ENCODE measurements at regions not wholly inside any gene's neighbourhood (a gene's known extent, or its start where the extent isn't known, plus 50 kb on each side); places are given as distances from the start of the nearest gene placed in this dataset.

DNA sequence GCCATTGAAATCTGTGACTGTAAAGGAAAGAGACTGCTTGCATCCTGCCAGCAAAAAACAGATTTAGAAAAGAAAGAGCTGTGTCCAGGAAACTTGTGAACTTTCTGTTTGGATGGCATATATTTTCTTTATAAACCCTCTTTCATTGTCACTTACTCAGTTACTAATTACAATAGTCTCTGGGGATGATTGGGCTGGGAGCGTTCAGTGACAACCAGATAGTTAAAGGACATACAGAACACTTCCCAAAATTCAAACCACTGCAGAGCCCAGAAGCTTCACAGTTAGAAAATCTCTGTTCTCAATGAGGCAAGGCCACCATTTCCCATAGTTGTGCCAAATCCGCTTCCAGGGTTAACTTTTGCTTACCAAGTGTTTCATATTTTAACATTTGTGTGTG, 98.6 kb upstream of the TAB2 start:
- no peaks in the 10 kb centered on the region for H3K27me3 ChIP-seq (ENCODE audit: insufficient read depth, low read depth)
- no peaks in the 10 kb centered on the region for H3K79me2 ChIP-seq (ENCODE audit: insufficient read depth, low read depth)
- H3K4me2 ChIP-seq, result no peak overlapping the region
- no peak overlapping the region for H2AFZ ChIP-seq (ENCODE audit: low read depth)
- no peaks in the 10 kb centered on the region for H3K4me1 ChIP-seq (ENCODE audit: low read depth, poor library complexity, severe bottlenecking)
- TF ChIP-seq, protein P1, sequence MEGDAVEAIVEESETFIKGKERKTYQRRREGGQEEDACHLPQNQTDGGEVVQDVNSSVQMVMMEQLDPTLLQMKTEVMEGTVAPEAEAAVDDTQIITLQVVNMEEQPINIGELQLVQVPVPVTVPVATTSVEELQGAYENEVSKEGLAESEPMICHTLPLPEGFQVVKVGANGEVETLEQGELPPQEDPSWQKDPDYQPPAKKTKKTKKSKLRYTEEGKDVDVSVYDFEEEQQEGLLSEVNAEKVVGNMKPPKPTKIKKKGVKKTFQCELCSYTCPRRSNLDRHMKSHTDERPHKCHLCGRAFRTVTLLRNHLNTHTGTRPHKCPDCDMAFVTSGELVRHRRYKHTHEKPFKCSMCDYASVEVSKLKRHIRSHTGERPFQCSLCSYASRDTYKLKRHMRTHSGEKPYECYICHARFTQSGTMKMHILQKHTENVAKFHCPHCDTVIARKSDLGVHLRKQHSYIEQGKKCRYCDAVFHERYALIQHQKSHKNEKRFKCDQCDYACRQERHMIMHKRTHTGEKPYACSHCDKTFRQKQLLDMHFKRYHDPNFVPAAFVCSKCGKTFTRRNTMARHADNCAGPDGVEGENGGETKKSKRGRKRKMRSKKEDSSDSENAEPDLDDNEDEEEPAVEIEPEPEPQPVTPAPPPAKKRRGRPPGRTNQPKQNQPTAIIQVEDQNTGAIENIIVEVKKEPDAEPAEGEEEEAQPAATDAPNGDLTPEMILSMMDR (conservative IDR thresholded peaks at IDR 0.05; ENCODE audit: low read depth, low read length), result no peak
- no peak overlapping the region for H3K9ac ChIP-seq
- no peaks in the 10 kb centered on the region for H4K20me1 ChIP-seq (ENCODE audit: insufficient read depth)
- H3K4me3 ChIP-seq (IDR thresholded peaks at IDR 0.05; ENCODE audit: insufficient read depth, low read depth, low read length), result no peak overlapping the region
- H3K27ac ChIP-seq, result no peak overlapping the region
- H3K36me3 ChIP-seq (ENCODE audit: insufficient read depth), result no peaks in the 10 kb centered on the region

DNA sequence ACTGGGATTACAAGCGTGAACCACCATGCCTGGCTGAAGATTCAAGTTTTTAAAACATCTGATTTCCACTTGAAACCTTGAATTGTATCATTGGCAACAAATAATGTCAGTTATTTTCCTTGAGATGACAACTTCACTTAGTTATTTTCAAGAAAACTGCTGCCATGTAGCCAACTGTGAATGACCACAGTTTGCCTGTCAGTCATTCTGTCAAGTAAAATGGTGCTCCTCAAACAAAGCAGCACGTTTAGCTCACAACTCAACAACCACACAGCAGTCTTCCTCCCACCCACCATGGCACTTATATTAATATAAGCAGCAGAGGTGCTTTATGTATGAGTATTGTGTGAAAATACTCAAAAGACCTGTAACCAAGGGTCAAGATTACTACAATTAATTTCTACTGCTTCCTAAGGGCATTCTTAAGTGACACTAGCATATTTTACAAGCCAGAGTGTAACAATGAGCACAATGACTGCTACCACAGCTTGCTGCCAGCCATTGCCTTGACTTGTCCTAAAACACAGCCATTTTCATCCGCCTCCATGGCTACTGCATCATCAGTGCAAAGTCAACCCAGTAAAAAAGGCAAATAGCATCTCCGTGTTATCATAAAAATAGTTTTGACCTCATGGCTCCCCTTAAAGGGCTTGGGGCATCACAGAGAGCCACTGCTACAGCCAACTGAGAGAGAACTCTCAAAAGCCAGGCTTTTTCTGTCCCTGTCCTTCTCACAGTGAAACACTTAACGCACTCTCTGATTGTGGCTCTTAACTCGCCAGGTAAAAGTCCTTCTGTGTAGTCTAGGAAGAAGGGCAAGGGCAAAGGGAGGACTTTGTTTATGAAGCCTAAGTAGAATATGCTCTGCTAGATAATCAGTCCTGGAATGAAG, 96.4 kb upstream of the TAB2 start:
- H4K20me1 ChIP-seq (ENCODE audit: insufficient read depth), result no peaks in the 10 kb centered on the region
- H3K4me2 ChIP-seq, result no peak overlapping the region
- no peaks in the 10 kb centered on the region for H3K36me3 ChIP-seq (ENCODE audit: insufficient read depth)
- H3K4me1 ChIP-seq (ENCODE audit: low read depth, poor library complexity, severe bottlenecking), result no peaks in the 10 kb centered on the region
- H3K9ac ChIP-seq, result no peak overlapping the region
- H3K27ac ChIP-seq, result no peak overlapping the region
- TF ChIP-seq, protein P1 (conservative IDR thresholded peaks at IDR 0.05; ENCODE audit: low read depth, low read length), result no peak
- no peak overlapping the region for H2AFZ ChIP-seq (ENCODE audit: low read depth)
- H3K27me3 ChIP-seq (ENCODE audit: insufficient read depth, low read depth), result no peaks in the 10 kb centered on the region
- H3K79me2 ChIP-seq (ENCODE audit: insufficient read depth, low read depth), result no peaks in the 10 kb centered on the region
- no peak overlapping the region for H3K4me3 ChIP-seq (IDR thresholded peaks at IDR 0.05; ENCODE audit: insufficient read depth, low read depth, low read length)

DNA sequence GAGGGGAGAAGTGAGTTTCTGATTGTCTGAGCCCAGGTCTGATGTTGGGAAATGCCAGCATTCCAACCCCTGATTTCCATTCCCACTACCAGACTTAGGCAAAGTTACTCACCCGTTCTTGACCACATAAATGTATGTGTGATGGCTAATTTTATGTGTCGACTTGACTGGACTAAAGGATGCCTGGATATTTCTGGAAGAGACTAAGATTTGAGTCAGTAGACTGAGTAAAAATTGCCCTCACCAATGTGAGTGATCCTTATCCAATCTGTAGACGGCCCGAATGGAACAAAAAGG, 95.8 kb upstream of the TAB2 start:
- Histone ChIP-seq H3K4me1 (ENCODE audit: low read depth, poor library complexity, severe bottlenecking) (no peaks in the 10 kb centered on the region), H3K27ac (no peak overlapping the region), H2AFZ (ENCODE audit: low read depth) (no peak overlapping the region), H3K27me3 (ENCODE audit: insufficient read depth, low read depth) (no peaks in the 10 kb centered on the region), H3K36me3 (ENCODE audit: insufficient read depth) (no peaks in the 10 kb centered on the region), H3K4me3 (IDR thresholded peaks at IDR 0.05; ENCODE audit: insufficient read depth, low read depth, low read length) (no peak overlapping the region), H3K4me2 (no peak overlapping the region), H4K20me1 (ENCODE audit: insufficient read depth) (no peaks in the 10 kb centered on the region), H3K79me2 (ENCODE audit: insufficient read depth, low read depth) (no peaks in the 10 kb centered on the region), H3K9ac (no peak overlapping the region)
- TF ChIP-seq, protein P1 (conservative IDR thresholded peaks at IDR 0.05; ENCODE audit: low read depth, low read length), result no peak

DNA sequence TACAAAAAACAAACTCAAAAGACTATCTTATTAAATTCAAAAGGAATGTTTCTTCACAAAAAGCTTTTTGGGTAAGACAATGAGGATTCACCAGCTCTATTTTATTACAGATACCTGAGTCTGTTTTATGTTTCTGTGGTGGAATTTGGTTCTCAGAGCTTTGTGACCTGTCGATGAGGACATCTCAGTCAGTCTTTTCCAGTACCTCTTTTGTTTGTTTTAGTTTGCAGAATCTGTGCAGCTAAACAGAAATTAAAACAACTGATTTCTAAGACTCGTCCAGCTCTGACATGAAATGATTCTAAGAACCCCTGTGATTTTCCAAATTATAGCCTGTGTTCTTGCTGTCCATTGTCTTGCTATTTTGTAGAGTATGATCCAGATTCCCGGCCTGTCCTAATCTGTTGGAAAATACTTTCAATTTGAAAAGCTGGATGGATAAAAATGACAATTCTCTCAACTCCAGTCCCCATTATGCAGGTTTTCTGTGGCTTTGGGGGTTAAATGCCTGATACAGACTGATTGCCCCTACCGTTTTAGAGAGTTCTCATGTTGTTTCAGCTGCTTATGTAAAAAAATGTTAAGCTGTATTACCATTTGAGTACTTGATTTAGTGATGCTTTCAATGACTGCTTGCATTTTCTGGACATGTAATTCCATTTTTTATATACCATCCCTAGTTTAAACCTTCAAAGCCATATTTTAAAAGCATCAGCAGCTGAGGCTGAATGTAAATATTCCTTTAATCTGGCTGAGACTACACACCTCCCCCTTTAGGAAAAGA, 94.2 kb upstream of the TAB2 start:
- no peak overlapping the region for H3K9ac ChIP-seq
- TF ChIP-seq, protein P1 (conservative IDR thresholded peaks at IDR 0.05; ENCODE audit: low read depth, low read length), result no peak

More for the DNA sequence above, 94.2 kb upstream of the TAB2 start:
- Histone ChIP-seq H3K4me2 (no peak overlapping the region), H3K36me3 (ENCODE audit: insufficient read depth) (no peaks in the 10 kb centered on the region), H4K20me1 (ENCODE audit: insufficient read depth) (no peaks in the 10 kb centered on the region), H3K27ac (no peak overlapping the region), H2AFZ (ENCODE audit: low read depth) (no peak overlapping the region), H3K79me2 (ENCODE audit: insufficient read depth, low read depth) (no peaks in the 10 kb centered on the region), H3K4me1 (ENCODE audit: low read depth, poor library complexity, severe bottlenecking) (no peaks in the 10 kb centered on the region), H3K4me3 (IDR thresholded peaks at IDR 0.05; ENCODE audit: insufficient read depth, low read depth, low read length) (no peak overlapping the region), H3K27me3 (ENCODE audit: insufficient read depth, low read depth) (no peaks in the 10 kb centered on the region)
